ENCODE measurements at regions not wholly inside any gene's neighbourhood (a gene's known extent, or its start where the extent isn't known, plus 50 kb on each side); places are given as distances from the start of the nearest gene placed in this dataset.

DNA sequence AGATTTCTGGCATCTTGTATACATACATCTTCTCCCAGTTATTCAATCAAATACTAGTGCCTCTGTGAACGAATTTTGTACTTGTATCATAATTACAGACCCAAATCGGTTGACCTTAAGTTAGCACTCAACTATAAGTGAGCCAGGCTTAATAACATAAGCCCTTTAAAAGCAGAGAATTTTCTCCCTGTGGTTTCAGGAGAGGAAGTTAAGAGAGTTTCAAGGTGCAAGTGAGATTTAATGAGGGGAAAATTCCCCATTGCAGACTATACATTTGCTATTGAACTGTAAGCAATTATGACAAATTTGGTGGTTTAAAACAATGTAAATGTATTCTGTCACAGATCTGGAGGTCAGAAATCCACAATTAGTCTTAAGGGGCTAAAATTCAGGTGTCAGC, 261.9 kb upstream of the NREP start:
- TF ChIP-seq, protein P1, sequence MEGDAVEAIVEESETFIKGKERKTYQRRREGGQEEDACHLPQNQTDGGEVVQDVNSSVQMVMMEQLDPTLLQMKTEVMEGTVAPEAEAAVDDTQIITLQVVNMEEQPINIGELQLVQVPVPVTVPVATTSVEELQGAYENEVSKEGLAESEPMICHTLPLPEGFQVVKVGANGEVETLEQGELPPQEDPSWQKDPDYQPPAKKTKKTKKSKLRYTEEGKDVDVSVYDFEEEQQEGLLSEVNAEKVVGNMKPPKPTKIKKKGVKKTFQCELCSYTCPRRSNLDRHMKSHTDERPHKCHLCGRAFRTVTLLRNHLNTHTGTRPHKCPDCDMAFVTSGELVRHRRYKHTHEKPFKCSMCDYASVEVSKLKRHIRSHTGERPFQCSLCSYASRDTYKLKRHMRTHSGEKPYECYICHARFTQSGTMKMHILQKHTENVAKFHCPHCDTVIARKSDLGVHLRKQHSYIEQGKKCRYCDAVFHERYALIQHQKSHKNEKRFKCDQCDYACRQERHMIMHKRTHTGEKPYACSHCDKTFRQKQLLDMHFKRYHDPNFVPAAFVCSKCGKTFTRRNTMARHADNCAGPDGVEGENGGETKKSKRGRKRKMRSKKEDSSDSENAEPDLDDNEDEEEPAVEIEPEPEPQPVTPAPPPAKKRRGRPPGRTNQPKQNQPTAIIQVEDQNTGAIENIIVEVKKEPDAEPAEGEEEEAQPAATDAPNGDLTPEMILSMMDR (IDR thresholded peaks at IDR 0.05): no peak
- TF ChIP-seq POLR2A (IDR thresholded peaks at IDR 0.05): no peak
- no peak for TF ChIP-seq EP300 (IDR thresholded peaks at IDR 0.05; ENCODE audit: low read depth)
- TF ChIP-seq POLR2AphosphoS5 (IDR thresholded peaks at IDR 0.05): no peak
